GM18519 (cell line): ENCODE measurements at regions not wholly inside any gene's neighbourhood (a gene's known extent, or its start where the extent isn't known, plus 50 kb on each side); places are given as distances from the start of the nearest gene placed in this dataset.
"Not testable (repeated sequence)": the region's sequence is repeated elsewhere in the genome, so short reads cannot be mapped to it uniquely, and the experiment has no call there.

Experiments
- ATAC-seq: cut with Tn5 transposase; IDR thresholded peaks from one replicate; pipeline ENCODE4 v1.9.1; 2021; ENCODE audit warnings: mild to moderate bottlenecking, moderate library complexity; ENCODE audit not compliant: unreplicated experiment, low FRiP score

GRCh38 chr3:168803536-168803935, 707.8 kb upstream of the GOLIM4 start:
- ATAC-seq, result no peak

GRCh38 chr3:168802766-168803165, 707.0 kb upstream of the GOLIM4 start:
- ATAC-seq, result no peak

- ATAC-seq, result no peak
Measured at GRCh38 chr3:168801794-168802193, 706.1 kb upstream of the GOLIM4 start.

- ATAC-seq, result no peak
Measured at GRCh38 chr3:168796339-168796738, 700.6 kb upstream of the GOLIM4 start.

GRCh38 chr3:168794427-168794826, 698.7 kb upstream of the GOLIM4 start:
- ATAC-seq, result no peak

GRCh38 chr3:168782193-168782592, 686.5 kb upstream of the GOLIM4 start:
- no peak for ATAC-seq

- ATAC-seq, result not testable (repeated sequence)
Measured at GRCh38 chr3:168779970-168780645, 684.4 kb upstream of the GOLIM4 start.

- no peak for ATAC-seq
Measured at GRCh38 chr3:168753724-168754123, 658.0 kb upstream of the GOLIM4 start.

GRCh38 chr3:168752339-168752738, 656.6 kb upstream of the GOLIM4 start:
- no peak for ATAC-seq

GRCh38 chr3:168747697-168748096, 652.0 kb upstream of the GOLIM4 start:
- no peak for ATAC-seq

GRCh38 chr3:168738527-168739325, 643.0 kb upstream of the GOLIM4 start:
- ATAC-seq, result no peak

- no peak for ATAC-seq
Measured at GRCh38 chr3:168736202-168736601, 640.5 kb upstream of the GOLIM4 start.

- ATAC-seq, result no peak
Measured at GRCh38 chr3:168730073-168730472, 634.3 kb upstream of the GOLIM4 start.

GRCh38 chr3:168722091-168722490, 626.4 kb upstream of the GOLIM4 start:
- no peak for ATAC-seq

- ATAC-seq, result peak; percentile 97
Measured at GRCh38 chr3:168714609-168715240, 619.0 kb upstream of the GOLIM4 start.

GRCh38 chr3:168709073-168709472, 613.3 kb upstream of the GOLIM4 start:
- ATAC-seq, result no peak

- ATAC-seq, result peak; percentile 92
Measured at GRCh38 chr3:168707900-168708299, 612.2 kb upstream of the GOLIM4 start.

- no peak for ATAC-seq
Measured at GRCh38 chr3:168705412-168705811, 609.7 kb upstream of the GOLIM4 start.

GRCh38 chr3:168696051-168696450, 600.3 kb upstream of the GOLIM4 start:
- ATAC-seq, result no peak

GRCh38 chr3:168693870-168694269, 598.1 kb upstream of the GOLIM4 start:
- ATAC-seq, result no peak

GRCh38 chr3:168688267-168688666, 592.5 kb upstream of the GOLIM4 start:
- ATAC-seq, result no peak
